ENCODE measurements at regions not wholly inside any gene's neighbourhood (a gene's known extent, or its start where the extent isn't known, plus 50 kb on each side); places are given as distances from the start of the nearest gene placed in this dataset.

DNA sequence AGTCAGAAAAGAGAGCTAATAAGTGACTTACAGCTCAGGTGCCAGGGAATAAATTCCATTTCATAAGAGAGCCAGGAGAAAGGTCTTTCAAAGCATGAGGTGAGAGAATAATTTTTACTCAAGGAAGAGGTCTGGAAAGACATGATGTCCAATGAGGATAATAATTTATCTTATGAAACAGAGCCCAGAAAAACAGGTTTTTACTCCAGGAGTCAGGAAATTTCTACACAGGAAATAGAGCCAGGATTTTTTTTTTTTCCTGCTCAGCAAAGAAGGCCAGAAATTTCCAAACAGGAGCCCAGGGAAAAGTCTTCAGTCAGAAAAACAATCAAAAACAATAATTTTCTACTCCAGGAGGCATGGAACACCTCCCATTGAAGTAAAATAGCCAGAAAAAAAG, 1185.7 kb upstream of the TSPY4 start:
- no peak for DNase-seq
- intact Hi-C loops (cut with DNase I; ENCODE audit: low total_unique reads) = no loop called here
- TF ChIP-seq POLR2AphosphoS5 (IDR thresholded peaks at IDR 0.05) (no peak), POLR2A (IDR thresholded peaks at IDR 0.05) (no peak)
- TF ChIP-seq, protein P1, sequence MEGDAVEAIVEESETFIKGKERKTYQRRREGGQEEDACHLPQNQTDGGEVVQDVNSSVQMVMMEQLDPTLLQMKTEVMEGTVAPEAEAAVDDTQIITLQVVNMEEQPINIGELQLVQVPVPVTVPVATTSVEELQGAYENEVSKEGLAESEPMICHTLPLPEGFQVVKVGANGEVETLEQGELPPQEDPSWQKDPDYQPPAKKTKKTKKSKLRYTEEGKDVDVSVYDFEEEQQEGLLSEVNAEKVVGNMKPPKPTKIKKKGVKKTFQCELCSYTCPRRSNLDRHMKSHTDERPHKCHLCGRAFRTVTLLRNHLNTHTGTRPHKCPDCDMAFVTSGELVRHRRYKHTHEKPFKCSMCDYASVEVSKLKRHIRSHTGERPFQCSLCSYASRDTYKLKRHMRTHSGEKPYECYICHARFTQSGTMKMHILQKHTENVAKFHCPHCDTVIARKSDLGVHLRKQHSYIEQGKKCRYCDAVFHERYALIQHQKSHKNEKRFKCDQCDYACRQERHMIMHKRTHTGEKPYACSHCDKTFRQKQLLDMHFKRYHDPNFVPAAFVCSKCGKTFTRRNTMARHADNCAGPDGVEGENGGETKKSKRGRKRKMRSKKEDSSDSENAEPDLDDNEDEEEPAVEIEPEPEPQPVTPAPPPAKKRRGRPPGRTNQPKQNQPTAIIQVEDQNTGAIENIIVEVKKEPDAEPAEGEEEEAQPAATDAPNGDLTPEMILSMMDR (IDR thresholded peaks at IDR 0.05 in 8 of 11, conservative IDR thresholded peaks at IDR 0.05 in 3 of 11) = no peak
- no peaks in the 10 kb centered on the region for H3K27me3 ChIP-seq (replicated peaks in 1 of 7)
- H3K4me3 ChIP-seq = no peak overlapping the region
- H3K4me1 ChIP-seq = no peaks in the 10 kb centered on the region
- H3K36me3 ChIP-seq = no peaks in the 10 kb centered on the region
- no peak overlapping the region for H3K27ac ChIP-seq
- H3K9me3 ChIP-seq = no peaks in the 10 kb centered on the region

DNA sequence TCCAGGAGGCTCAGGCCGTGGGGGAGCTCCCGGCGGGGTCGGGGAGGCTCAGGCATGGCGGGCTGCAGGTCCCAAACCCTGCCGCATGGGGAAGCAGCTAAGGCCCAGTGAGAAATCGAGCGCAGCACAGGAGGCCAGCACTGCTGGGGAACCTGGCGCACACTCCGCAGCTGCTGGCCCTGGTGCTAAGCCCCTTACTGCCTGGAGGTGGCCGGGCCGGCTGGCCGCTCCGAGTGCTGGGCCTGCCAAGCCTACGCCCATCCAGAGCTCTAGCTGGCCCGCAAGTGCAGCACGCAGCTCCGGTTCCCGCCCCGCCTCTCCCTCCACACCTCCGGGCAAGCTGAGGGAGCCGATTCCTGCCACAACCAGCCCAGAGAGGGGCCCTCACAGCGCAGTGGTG, 1208.7 kb upstream of the TSPY4 start:
- H3K4me1 ChIP-seq = no peaks in the 10 kb centered on the region
- TF ChIP-seq POLR2A (IDR thresholded peaks at IDR 0.05) (no peak), POLR2AphosphoS5 (IDR thresholded peaks at IDR 0.05) (no peak)
- TF ChIP-seq, protein P1 (IDR thresholded peaks at IDR 0.05 in 8 of 11, conservative IDR thresholded peaks at IDR 0.05 in 3 of 11) = no peak
- intact Hi-C loops (cut with DNase I; ENCODE audit: low total_unique reads) = no loop called here
- H3K27me3 ChIP-seq (replicated peaks in 1 of 7) = no peaks in the 10 kb centered on the region
- H3K4me3 ChIP-seq = no peak overlapping the region
- H3K27ac ChIP-seq = no peak overlapping the region
- no peak for DNase-seq
- no peaks in the 10 kb centered on the region for H3K9me3 ChIP-seq
- WGBS, 5 donors = 87 to 100% (median 91%) methylated on average over 4 to 23 of the region's 23 CpGs; no CpG with 5 or more reads in 2 of the 5 donors
- H3K36me3 ChIP-seq = no peaks in the 10 kb centered on the region

DNA sequence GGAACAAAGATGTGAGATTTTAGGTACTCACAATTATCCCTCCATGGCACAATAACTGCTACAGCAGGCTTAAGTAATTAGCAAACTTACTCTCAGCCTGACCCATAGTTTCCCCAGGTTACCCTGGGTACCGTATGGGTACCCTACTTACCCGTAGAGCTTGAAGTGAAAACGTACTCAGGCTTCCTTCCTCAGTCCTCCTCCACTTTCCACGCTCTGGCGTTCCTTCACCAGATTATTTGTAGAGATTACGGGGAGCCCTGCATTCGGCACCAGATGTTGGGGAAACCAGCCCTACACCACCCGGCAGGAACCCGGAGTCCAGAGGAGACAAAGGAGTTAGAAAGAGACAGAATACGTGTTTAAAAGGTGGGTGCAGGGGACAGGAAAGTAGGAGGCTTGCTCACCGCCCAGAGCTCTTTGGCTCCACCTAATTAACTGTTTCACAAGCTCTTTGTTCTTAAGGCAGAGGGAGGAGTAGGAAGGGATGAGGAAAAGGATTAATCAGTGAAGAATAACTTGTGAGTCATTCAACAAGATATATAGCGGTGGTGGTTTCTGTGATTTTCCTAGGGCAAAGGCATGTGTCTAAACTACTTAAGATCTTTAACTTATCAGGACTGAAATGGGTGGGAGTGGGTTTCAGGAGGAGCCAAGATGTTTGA, 1211.2 kb upstream of the TSPY4 start:
- Histone ChIP-seq H3K27ac (no peak overlapping the region), H3K4me1 (no peaks in the 10 kb centered on the region), H3K36me3 (no peaks in the 10 kb centered on the region), H3K4me3 (no peak overlapping the region), H3K27me3 (replicated peaks in 1 of 7) (no peaks in the 10 kb centered on the region), H3K9me3 (no peaks in the 10 kb centered on the region)
- TF ChIP-seq, protein P1 (IDR thresholded peaks at IDR 0.05 in 8 of 11, conservative IDR thresholded peaks at IDR 0.05 in 3 of 11) = no peak
- TF ChIP-seq POLR2A (IDR thresholded peaks at IDR 0.05) (no peak), POLR2AphosphoS5 (IDR thresholded peaks at IDR 0.05) (no peak)
- no peak for DNase-seq
- WGBS, 5 donors = 77 to 86% (median 81%) methylated on average over 11 to 12 of the region's 12 CpGs; no CpG with 5 or more reads in 2 of the 5 donors
- intact Hi-C loops (cut with DNase I; ENCODE audit: low total_unique reads) = no loop called here

DNA sequence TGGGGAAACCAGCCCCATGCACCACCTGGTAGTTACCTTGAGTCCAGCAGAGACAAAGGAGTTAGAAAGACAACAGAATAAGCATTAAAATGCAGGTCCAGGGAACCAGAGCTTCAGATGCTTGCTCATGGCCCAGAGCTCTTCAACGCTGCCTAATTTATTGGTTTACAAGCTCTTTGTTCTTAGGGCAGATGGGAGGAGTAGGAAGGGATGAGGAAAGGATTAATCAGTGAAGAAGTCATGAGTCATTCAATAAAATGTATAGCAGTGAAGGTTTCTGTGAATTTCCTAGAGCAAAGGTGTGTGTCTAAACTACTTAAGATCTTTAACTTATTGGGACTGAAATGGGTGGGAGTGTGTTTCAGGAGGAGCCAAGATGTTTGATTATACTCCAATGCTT, 1210.3 kb upstream of the AMELY start:
- TF ChIP-seq POLR2AphosphoS5 (IDR thresholded peaks at IDR 0.05) = no peak
- TF ChIP-seq, protein P1 (IDR thresholded peaks at IDR 0.05 in 8 of 11, conservative IDR thresholded peaks at IDR 0.05 in 3 of 11) = no peak
- H3K9me3 ChIP-seq = no peaks in the 10 kb centered on the region
- WGBS, 5 donors = 52 to 75% (median 69%) methylated on average over 1 of the region's 1 CpG; no CpG with 5 or more reads in 2 of the 5 donors
- no peaks in the 10 kb centered on the region for H3K4me1 ChIP-seq
- H3K4me3 ChIP-seq = no peak overlapping the region
- no peaks in the 10 kb centered on the region for H3K27me3 ChIP-seq (replicated peaks in 1 of 7)
- no peaks in the 10 kb centered on the region for H3K36me3 ChIP-seq
- no peak for DNase-seq
- no peak overlapping the region for H3K27ac ChIP-seq
- intact Hi-C loops (cut with DNase I; ENCODE audit: low total_unique reads) = no loop called here
